Endodermal cell (in vitro differentiated cells): ENCODE measurements at regions not wholly inside any gene's neighbourhood (a gene's known extent, or its start where the extent isn't known, plus 50 kb on each side); places are given as distances from the start of the nearest gene placed in this dataset.

Experiments
- DNase-seq: peaks from one replicate; pipeline ENCODE4 v3.0.0-alpha.2; 2017
- H3K27ac ChIP-seq: 2 replicates; pipeline ENCODE4 v1.5.1; 2013; ENCODE audit warnings: mild to moderate bottlenecking, low read depth, low read length, moderate library complexity
- H3K27me3 ChIP-seq: 2 replicates; pipeline ENCODE4 v1.6.1; 2013; ENCODE audit warnings: mild to moderate bottlenecking, low read length, moderate library complexity; ENCODE audit not compliant: insufficient read depth, control insufficient read depth, poor library complexity, severe bottlenecking
- H3K36me3 ChIP-seq: 2 replicates; pipeline ENCODE4 v1.7.0; 2013; ENCODE audit warnings: mild to moderate bottlenecking, low read length, moderate library complexity; ENCODE audit not compliant: control insufficient read depth, insufficient read depth
- H3K4me1 ChIP-seq: one replicate; pipeline ENCODE4 v1.7.0; 2013; ENCODE audit warnings: low read length; ENCODE audit not compliant: control insufficient read depth, insufficient read depth
- H3K4me3 ChIP-seq: 2 replicates; pipeline ENCODE4 v1.5.1; 2013; ENCODE audit warnings: mild to moderate bottlenecking, low read length, moderate library complexity
- H3K9ac ChIP-seq: 2 replicates; pipeline ENCODE4 v1.6.1; 2013; ENCODE audit warnings: mild to moderate bottlenecking, low read length, moderate library complexity; ENCODE audit not compliant: poor library complexity, severe bottlenecking; ENCODE audit errors: extremely low read depth
- H3K9me3 ChIP-seq: 2 replicates; pipeline ENCODE4 v1.6.1; 2013; ENCODE audit warnings: mild to moderate bottlenecking, low read length, moderate library complexity; ENCODE audit not compliant: control insufficient read depth
- H3K27ac Mint-ChIP-seq: 2 replicates; pipeline ENCODE4 v1.8.0; 2020; ENCODE audit warnings: mixed read lengths
- H3K27me3 Mint-ChIP-seq: 2 replicates; pipeline ENCODE4 v1.8.0; 2021; ENCODE audit warnings: mild to moderate bottlenecking, mixed read lengths; ENCODE audit not compliant: insufficient read depth
- H3K36me3 Mint-ChIP-seq: 2 replicates; pipeline ENCODE4 v1.8.0; 2020; ENCODE audit warnings: low read depth, mixed read lengths
- H3K4me1 Mint-ChIP-seq: 2 replicates; pipeline ENCODE4 v1.8.0; 2020; ENCODE audit warnings: mixed read lengths
- H3K4me3 Mint-ChIP-seq: 2 replicates; pipeline ENCODE4 v1.8.0; 2020; ENCODE audit warnings: mild to moderate bottlenecking, moderate library complexity, mixed read lengths
- H3K9me3 Mint-ChIP-seq: 2 replicates; pipeline ENCODE4 v1.8.0; 2020; ENCODE audit warnings: mild to moderate bottlenecking, mixed read lengths
- CTCF ChIP-seq: fragments of 200-600 bp; sonication (generic); conservative IDR thresholded peaks from 2 replicates; pipeline ENCODE4 v1.5.0; 2021; ENCODE audit warnings: antibody characterized with exemption, mild to moderate bottlenecking
- WGBS, 2 experiments: methylation state at CpG; one replicate each; pipeline versions ENCODE4 v1.1.5 to v1.1.7; 2013; ENCODE audit warnings: missing lambda C conversion rate in 2 of 2, mixed read lengths in 1 of 2; ENCODE audit not compliant: insufficient coverage in 1 of 2, insufficient read length in 1 of 2; 5-methylcytosine and 5-hydroxymethylcytosine counted together

DNA sequence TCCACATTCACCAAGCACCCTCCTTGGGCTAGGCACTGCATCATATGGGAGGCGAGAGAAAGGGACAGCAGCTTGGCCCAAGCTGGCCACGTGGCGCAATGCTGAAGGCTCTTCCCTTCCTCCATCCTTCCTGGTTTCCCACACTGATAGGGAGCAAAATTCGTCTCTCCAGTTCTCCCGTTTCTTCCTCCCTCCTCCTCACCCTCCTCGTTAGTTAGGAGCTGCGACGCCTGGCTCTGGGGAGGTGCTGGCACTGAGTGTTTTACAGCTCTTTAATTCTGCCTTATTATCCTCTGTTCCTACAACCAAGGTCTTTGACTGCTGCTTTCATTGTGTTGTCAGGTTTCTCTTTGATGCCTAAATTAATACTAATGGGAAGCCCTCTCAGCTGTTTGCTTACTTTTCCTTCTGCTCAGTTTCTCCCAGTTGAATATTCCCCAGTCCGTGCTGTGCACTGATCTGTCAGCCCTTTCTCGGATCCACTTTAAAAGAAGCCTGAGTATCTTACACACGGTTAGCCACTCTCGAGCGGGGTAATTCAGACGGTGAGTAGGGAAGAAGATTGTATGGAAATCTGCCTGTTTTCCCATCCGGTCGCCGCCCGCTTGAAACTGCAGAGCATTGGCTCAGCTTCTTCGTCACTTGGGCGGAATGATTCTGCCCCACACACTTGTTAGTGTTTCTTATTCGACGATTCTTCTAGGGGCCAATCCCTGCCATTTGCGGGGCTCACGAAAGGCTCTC lies 56.2 kb upstream of the SMYD2 start:
- no peaks in the 10 kb centered on the region for H3K36me3 Mint-ChIP-seq
- DNase-seq, result peak; percentile 75
- H3K9me3 Mint-ChIP-seq, result no peaks in the 10 kb centered on the region
- no peaks in the 10 kb centered on the region for H3K36me3 ChIP-seq
- H3K27me3 ChIP-seq, result peaks cover 53% of the 10 kb centered on the region
- peak overlapping the region; percentile 46 for H3K4me3 Mint-ChIP-seq
- no peaks in the 10 kb centered on the region for H3K4me1 ChIP-seq
- H3K27ac ChIP-seq, result no peak overlapping the region
- H3K9ac ChIP-seq, result no peak overlapping the region
- no peak overlapping the region for H3K27ac Mint-ChIP-seq
- H3K9me3 ChIP-seq, result no peaks in the 10 kb centered on the region
- H3K27me3 Mint-ChIP-seq, result peaks cover 52% of the 10 kb centered on the region
- 34 to 35% methylated on average over 19 to 24 of the region's 24 CpGs for WGBS, 2 experiments
- peaks cover 12% of the 10 kb centered on the region for H3K4me1 Mint-ChIP-seq
- no peak for TF ChIP-seq CTCF
- H3K4me3 ChIP-seq, result peak overlapping the region; percentile 43

DNA sequence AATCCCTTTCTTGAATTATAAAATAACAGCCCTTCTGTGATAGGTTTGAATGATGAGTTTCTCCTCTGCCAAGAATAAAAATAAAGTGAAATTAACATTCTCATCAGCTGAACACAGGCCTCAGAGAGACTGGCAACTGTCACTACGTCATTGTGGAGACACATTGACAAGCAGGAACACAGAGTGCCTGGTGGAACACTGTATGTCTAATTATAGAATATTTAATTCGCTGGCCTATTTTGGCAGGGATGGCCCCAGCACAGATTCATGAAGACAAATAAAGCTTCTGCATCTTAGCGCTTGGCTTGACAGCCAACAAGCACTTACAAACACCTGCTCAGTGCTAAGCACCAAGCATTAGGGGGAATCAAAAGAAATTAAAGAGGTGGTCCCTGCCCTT lies 52.0 kb upstream of the SMYD2 start:
- no peak overlapping the region for H3K27ac ChIP-seq
- no peaks in the 10 kb centered on the region for H3K36me3 ChIP-seq
- Mint-ChIP-seq H3K36me3 (no peaks in the 10 kb centered on the region), H3K9me3 (no peaks in the 10 kb centered on the region), H3K4me1 (peaks cover 9% of the 10 kb centered on the region), H3K27ac (no peak overlapping the region), H3K27me3 (peaks cover 37% of the 10 kb centered on the region), H3K4me3 (no peak overlapping the region)
- DNase-seq, result no peak
- peaks cover 54% of the 10 kb centered on the region for H3K27me3 ChIP-seq
- H3K9ac ChIP-seq, result no peak overlapping the region
- TF ChIP-seq CTCF, result no peak
- no peaks in the 10 kb centered on the region for H3K9me3 ChIP-seq
- H3K4me3 ChIP-seq, result no peak overlapping the region
- H3K4me1 ChIP-seq, result no peaks in the 10 kb centered on the region
- WGBS, 2 experiments, result 95% methylated on average over 3 of the region's 3 CpGs; no CpG with 5 or more reads in 1 of the 2 experiments

DNA sequence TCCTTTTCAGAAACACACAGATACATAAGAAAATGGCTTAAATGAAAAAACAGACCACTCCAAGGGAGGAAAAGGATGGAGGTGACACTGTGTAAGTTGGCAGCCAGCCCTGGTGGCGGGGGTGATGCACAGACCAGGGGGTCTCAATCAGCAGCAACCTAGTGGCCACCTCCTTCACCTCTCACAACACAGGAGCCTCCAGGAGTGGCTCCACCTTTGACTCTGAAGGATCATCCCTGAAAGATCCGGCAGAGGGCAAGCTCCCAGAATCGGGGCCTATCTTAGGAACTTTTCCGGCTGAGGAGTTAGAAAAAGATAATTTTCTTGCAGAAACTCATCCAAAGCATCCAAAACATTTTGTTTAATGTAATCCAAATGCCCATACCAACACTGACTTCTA lies 51.2 kb upstream of the SMYD2 start:
- H3K4me3 Mint-ChIP-seq, result no peak overlapping the region
- H3K9me3 Mint-ChIP-seq, result no peaks in the 10 kb centered on the region
- TF ChIP-seq CTCF, result peak; percentile 50
- peaks cover 11% of the 10 kb centered on the region for H3K4me1 Mint-ChIP-seq
- Histone ChIP-seq H3K4me3 (no peak overlapping the region), H3K27ac (no peak overlapping the region), H3K36me3 (no peaks in the 10 kb centered on the region), H3K4me1 (no peaks in the 10 kb centered on the region), H3K9ac (no peak overlapping the region), H3K27me3 (peaks cover 46% of the 10 kb centered on the region), H3K9me3 (no peaks in the 10 kb centered on the region)
- H3K27ac Mint-ChIP-seq, result no peak overlapping the region
- H3K36me3 Mint-ChIP-seq, result no peaks in the 10 kb centered on the region
- peaks cover 30% of the 10 kb centered on the region for H3K27me3 Mint-ChIP-seq
- peak; percentile 59 for DNase-seq
- 60 to 91% methylated on average over 1 to 4 of the region's 4 CpGs for WGBS, 2 experiments
